GM18873 (cell line): ENCODE measurements at regions not wholly inside any gene's neighbourhood (a gene's known extent, or its start where the extent isn't known, plus 50 kb on each side); places are given as distances from the start of the nearest gene placed in this dataset.

Source experiments
- ATAC-seq: cut with Tn5 transposase; IDR thresholded peaks from one replicate; pipeline ENCODE4 v1.9.1; 2021; ENCODE audit warnings: mild to moderate bottlenecking, moderate library complexity, moderate number of reproducible peaks; ENCODE audit not compliant: unreplicated experiment, low FRiP score

DNA sequence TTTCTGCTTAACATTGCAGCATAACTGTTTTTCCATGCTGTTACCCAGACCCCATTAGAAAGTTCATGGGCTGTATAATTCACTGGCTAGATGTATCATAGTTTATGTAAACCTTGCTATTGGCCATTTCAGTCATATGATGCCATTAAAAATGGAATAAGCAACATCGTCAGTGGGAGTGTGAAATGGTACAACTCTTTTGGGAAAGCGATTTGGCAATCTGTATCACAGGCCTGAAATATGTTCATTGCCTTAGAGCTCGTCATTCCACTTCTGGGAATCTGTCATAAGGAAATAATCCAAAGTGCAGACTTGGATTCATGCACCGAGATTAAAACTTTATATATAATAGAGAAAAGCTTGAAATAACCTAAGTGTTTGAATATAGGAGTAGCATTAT, 77.9 kb upstream of the KLF4 start:
- no peak for ATAC-seq

DNA sequence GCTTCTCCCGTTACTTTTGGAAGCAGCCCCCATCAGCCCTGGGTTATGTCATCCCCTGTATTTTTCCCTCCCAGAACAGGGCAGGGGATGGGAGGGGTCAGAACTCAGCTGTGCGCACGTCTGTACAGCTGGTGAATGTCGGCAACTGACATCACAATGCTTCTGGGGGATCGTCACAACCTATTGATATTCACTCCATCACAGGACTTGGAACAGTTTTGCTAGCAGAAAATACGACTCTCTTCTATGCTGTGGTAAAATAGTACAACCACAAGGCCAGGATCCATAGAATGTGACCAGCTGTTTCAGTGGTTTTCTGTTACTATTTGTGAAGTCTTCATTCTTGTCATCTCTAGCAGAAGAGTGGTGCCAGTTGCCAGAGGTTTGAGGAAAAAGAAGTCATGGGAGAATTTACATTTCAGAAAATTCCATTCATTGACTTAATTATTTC, 77.1 kb upstream of the KLF4 start:
- no peak for ATAC-seq

DNA sequence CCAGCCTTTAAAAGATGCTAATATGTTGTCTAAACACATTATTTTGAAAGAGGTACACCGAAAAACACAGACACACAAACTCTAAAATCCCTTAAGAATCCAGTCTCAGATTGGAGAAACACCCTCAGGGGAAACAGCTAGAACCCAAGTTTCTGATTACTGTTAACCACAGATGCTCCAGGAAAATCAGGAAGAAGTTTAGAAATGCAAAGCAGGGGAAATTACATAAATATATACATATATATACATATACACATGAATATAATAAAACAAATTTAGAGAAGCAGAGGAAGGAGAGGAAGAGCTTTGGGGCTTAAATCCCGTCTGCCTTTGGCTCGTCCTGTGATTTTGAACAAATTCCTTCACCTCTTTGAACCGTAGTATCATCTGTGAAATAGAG, 73.2 kb upstream of the KLF4 start:
- ATAC-seq, result no peak

DNA sequence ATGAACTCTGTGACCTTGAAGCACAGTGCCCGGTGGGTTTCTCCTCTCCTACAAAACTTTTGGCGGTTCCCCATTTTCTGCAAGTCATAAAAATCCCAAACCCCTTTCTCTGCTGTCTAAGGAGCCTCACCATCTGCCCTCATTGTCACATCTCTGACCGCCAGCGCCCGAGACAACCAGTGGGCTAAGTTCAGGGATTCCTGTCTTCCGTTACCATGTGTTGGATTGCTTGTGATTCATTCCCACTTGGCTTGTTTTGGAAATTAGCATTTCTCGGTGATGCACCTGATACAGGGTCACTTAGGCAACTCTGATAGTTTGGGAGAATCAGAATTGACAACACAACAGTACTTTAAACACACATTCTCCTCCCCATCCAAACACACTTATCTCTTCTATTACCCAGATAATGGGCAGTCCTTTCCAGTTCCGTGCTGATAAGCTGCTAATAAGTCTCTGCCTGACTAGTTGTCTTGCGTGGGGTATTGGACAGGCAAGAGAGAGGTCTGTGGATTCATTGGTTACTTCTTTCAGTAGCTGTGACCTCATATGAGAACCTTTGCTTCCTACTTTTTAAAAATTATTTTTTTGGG, 70.0 kb upstream of the KLF4 start:
- ATAC-seq, result no peak

DNA sequence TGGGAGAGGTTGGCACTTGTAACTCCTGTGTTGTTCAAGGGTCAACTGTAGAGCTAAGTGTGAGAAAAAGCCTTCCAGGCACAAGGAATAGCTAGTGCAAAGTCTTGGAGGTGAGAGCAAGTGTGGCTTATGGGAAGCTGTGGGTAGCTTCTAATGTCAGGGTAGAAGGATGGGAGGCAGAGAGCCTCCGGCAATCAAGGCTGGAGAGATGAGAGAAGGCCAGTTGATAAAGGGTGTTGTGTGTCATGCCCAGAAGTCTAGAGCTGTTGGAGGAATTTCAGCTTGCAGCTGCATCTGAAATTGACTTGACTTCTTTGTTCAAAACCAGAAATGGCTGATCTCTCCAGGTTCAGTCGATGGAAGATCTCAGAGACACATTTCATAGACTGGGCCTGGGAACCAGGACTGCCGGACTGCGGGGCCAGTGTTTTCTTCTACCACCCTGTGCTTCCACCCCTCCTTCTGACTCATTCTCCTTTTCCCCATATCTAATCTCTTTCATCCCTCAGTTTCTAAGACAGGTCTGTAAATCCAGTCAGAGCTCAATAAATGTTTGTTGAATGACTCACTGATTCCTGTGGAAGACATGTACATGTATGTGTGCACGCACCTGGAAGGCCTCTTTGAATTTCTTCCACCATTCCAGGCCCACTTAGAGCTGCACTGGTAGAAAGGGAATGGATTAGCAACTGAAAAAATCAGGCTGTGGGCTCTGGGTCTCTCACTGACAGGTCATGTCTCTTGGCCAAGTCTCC, 67.8 kb upstream of the KLF4 start:
- ATAC-seq, result no peak

DNA sequence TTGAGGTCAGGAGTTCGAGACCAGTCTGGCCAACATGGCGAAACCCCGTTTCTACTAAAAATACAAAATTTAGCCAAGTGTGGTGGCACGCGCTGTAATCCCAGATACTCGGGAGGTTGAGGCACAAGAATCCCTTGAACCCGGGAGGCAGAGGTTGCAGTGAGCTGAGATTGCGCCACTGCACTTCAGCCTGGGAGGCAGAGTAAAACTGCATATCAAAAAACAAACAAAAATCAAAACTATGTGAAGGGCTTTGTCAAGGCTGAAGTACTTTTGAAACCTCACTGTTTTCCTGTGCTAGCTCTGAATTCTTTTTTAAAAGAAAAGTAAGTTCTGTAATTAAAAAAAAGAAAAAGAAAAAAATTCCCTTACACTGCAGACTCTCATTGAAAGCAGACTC, 65.1 kb upstream of the KLF4 start:
- ATAC-seq, result no peak

DNA sequence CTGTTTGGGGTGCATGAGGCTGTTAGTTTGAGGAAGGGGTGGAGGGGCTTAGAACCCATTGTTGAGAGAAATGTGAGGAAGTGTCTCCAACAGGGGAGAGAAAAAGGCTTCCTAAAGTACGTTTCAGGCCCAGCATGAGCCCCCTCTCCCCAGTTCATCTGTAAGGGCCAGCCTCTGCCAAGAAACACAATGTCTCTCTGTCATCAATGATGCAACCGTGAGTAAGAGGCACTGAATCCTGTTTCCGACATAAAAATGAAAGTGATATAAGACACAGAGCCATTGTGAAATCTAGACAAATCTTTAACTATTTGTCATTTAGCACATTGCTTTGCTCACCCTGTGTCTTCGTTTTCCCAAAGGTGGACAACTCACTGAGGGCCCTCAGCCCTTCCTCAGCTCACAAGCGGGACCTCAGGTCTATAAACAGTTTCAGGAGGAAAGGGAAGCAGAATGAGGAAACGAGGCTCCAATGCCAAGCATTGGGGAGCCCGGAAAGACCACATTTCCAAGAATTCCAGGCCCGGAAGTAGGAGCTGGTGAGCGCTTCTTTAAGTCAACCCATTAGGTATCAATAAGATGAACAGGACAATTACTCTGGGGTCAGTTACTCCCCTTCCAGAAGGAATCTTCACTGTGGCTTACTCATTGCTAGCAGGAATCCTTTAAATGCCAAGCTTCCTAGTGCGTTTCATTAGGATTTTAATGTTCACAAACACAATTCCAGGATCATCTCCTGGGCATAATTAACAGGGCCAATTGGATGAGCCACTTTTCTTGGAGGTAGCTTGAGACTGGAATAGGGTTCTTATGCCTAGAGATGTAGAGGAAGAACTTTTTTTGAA, 59.0 kb upstream of the KLF4 start:
- ATAC-seq, result no peak

DNA sequence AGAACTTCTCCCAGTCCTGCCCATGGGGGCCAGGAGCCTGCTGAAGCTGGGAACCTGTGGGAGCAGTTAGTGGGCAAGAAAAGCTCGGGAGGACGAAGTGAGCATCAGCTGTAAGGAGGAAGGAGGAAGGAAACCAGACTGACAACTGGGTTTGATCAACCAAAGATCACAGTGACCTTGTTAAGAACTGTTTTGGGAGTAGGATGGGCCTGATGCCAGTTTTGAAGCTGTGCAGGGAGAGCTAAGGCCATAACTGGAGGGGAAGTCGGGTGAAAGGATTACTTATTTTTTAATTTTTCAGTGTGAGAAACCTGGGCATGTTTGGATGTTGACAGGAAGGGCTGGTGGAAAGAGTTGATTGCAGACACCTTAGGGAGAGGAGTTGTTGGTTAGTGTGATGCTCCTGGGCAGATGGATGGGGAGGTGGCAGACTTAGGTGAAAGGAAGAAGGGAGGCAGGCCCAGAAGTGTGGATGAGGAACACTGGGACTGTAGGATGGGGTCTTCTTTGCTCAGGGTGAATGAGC, 58.3 kb upstream of the KLF4 start:
- no peak for ATAC-seq

DNA sequence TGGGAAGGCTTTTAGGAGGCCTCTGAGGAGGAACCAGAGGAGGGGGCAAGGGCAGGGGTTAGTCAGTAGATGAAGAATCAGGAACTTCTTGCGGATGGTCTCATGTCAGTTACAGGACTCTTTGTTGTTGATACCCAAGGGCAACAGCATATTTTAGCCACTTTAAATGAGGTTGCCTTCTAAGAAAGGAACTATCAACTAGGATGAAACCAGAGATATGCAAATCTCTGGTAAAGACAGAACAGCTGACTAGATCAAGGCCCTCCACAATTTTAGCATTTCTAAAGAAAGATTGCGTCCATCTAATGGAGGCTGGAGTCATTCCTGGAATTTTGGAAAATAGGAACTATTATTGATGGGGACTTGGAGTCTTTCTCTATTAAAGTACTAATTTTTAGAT, 57.7 kb upstream of the KLF4 start:
- ATAC-seq, result no peak

DNA sequence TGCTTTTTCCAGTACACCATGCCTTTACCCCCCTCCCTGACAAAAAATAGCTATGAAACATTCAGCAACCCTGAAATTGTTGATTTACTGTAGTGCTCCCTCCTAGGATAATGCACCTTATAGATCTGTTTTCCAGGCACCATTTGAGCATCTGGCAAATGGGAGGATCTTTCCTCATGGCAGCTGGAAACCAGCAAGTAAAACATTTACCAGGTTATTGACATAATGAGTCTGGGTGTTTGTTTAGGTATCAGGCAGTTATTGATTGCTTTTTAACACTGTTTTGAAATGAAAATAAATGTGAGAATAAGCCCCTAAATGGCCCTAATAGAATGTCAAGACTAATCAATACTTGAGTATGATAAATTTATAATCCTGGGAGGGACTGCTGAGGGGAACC, 57.3 kb upstream of the KLF4 start:
- no peak for ATAC-seq

DNA sequence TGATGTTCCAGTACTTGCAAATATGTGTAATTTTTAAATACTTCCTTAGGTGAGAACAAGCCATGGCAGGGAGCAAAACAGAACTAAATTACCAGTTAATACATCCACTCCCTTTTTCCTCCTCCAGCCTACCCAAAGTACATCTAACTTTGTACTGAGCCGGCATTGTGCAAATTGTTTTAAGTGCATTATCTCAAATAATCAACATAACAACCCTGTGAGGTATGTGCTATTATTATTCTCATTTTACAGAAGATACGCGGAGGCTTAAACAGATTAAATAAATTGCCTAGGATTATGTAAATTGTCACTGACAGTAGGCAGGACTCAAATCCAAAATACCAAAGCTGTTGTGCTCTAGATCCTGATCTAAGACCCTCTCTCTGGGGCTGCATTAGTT, 55.5 kb upstream of the KLF4 start:
- ATAC-seq, result no peak

DNA sequence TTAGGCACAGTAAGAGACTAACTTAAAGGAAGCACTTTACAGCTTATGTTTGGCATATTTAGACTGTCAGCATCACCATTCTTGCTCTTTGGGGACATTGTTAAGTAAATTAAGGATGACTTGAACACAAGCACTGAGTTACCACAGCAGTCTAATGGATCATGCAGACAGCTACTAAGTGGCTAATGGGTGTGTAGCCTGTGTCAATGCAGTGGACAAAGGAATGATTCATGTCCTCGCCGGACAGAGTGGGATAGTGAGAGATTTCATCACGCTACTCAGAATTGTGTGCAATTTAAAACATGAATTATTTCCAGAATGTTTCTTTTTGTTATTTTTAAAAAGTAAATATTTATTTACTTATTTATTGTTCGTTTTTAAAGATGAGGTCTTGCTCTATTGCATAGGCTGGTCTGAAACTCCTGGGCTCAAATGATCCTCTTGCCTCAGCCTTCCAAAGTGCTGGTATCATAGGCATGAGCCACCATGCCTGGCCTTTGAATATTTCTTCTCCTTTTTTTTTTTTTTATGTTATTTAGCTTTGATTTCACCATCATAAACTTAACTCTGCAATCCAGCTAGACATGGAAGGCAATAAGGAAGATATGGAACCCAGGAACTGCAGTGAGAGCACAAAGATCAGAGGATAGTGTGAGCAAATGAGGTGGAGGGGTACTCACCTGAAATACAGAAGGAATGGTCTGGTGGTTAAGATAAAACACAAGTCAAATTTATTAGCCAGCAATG, 53.0 kb upstream of the KLF4 start:
- no peak for ATAC-seq

DNA sequence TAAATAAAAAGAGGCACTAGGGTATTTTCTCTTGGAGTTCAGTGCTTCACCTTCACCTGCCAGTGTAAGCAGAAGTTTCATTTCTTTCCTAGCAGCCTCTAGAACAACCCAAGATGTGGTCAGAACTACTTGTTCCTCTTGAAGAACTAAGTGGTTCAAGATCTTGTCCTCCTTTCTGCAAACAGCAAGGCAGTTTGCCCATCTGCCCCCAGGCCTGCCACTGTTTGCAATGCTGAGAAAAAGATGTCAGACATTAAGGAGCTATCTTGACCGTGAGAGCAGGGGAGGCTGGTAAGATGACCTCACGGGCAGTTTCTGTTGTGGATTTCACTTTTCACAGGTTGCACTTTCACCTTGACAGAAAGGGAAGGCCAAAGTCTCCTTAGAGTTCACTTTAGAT, 52.0 kb upstream of the KLF4 start:
- no peak for ATAC-seq

DNA sequence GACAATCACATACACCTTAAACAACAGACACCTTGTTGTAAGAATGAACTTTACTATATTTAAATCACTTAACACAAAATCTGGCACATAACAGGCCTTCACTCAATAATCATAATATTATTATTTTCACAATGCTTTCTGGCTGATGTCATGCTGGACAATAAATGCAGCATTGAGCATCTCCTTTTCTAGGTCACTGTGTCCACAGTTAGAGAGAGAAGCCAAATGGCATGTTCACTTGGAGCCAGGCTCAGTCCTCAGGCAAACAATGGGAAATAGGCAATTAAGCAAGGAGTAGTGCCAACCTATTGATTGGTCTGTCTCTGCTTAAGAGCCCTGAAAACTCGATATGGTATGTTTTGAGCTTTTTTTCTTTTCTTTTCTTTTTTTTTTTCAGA, 50.6 kb upstream of the KLF4 start:
- ATAC-seq, result no peak

DNA sequence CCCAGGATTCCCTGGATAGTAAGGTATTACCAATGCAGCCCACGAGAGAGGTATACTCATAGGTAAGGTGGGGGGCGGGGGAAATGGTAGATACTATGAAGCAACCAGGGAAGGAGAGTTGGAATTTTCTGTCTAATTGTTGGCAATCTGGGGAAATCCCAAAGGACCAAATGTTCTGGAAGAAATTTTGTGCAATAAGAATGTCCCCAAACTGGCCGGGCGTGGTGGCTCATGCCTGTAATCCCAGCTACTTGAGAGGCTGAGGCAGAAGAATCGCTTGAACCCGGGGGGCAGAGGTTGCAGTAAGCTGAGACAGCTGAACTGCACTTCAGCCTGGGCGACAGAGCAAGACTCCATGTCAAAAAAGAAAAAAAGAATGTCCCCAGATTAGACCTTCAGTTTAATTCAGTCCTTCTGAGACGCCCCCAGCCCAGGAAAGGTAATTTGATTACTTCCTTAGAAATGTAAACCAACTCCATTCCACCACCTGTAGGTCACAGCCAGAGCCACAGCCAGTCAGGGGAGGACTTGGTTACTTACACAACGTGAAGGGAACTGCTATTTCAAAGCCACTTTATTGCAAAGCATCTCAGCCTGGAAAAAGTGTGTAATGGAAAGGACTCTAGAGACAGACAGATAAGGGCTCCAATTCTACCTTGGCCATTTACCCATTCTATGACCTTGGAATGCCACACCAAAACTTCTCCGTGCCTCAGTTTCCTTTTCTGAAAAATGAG, 50.0 kb upstream of the KLF4 start:
- ATAC-seq, result no peak
